HCT116 (cell line): ENCODE measurements at regions not wholly inside any gene's neighbourhood (a gene's known extent, or its start where the extent isn't known, plus 50 kb on each side); places are given as distances from the start of the nearest gene placed in this dataset.

Experiments
- CTCF ChIP-seq, 3 experiments: fragments of 200-600 bp in 1 of 3; sonication (generic) in 1 of 3; IDR thresholded peaks in 2 of 3; conservative IDR thresholded peaks in 1 of 3; 2 replicates each; pipeline ENCODE4 v1.5.1; 2012 to 2017; ENCODE audit warnings: low read depth in 2 of 3, low read length in 2 of 3, antibody characterized with exemption in 1 of 3, borderline replicate concordance in 1 of 3, control low read depth in 1 of 3, mild to moderate bottlenecking in 1 of 3, mixed read lengths in 1 of 3, mixed run types in 1 of 3, moderate library complexity in 1 of 3; ENCODE audit not compliant: insufficient read depth in 1 of 3
- EZH2 ChIP-seq: fragments of 200-600 bp; sonication (generic); IDR thresholded peaks from 2 replicates; pipeline ENCODE4 v1.6.1; 2017; ENCODE audit warnings: antibody characterized with exemption, mixed run types
- EZH2phosphoT487 ChIP-seq: fragments of 200-600 bp; IDR thresholded peaks from 2 replicates; pipeline ENCODE4 v1.6.1; 2018; ENCODE audit warnings: antibody characterized with exemption, borderline replicate concordance
- ZBTB33 ChIP-seq: IDR thresholded peaks from 2 replicates; pipeline ENCODE4 v1.6.1; 2011; ENCODE audit warnings: mild to moderate bottlenecking, low read length, moderate library complexity; ENCODE audit not compliant: insufficient replicate concordance; ENCODE audit errors: extremely low read depth

DNA sequence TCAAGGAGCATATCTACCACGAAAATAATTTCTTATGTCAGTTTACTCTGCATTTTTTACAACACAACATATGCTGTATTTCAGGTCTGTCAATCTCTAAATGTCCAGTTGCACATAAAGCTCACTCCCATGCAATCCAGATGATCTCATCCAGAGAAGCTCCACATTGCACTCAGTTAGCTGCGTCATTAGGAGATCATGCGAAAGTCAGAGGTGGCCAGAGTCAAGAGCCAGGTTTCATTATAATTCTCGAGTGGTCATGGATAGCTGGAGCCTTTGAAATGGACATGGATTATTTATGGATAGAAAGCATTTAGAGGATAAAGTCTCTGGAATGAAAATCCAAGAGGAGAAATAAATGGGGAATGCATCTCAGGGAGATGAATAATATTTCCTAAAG lies 232.3 kb downstream of the GAS1 start:
- TF ChIP-seq CTCF (IDR thresholded peaks at IDR 0.05 in 2 of 3, conservative IDR thresholded peaks at IDR 0.05 in 1 of 3; ENCODE audit: borderline replicate concordance in 1 of 3, insufficient read depth in 1 of 3, low read depth in 2 of 3, low read length in 2 of 3) = no peak
- no peak for TF ChIP-seq EZH2
- TF ChIP-seq ZBTB33 = no peak
- no peak for TF ChIP-seq EZH2phosphoT487
